SK-N-SH (cell line): ENCODE measurements at regions not wholly inside any gene's neighbourhood (a gene's known extent, or its start where the extent isn't known, plus 50 kb on each side); places are given as distances from the start of the nearest gene placed in this dataset.

Experiments
- CTCF ChIA-PET: fragments of 300-600, 350-600 bp; formaldehyde crosslinking; extraction: SDS; loops from one replicate; lab custom pipeline; 2021; lab: Yijun Ruan, JAX
- POLR2A ChIA-PET: fragments of 350-600 bp; sonication (Branson Sonifier 250); formaldehyde crosslinking; extraction: SDS; loops from one replicate; lab custom pipeline; 2020; ENCODE audit warnings: antibody characterized with exemption, inconsistent platforms; lab: Yijun Ruan, JAX
- DNase-seq: peaks from one replicate; pipeline ENCODE4 v3.0.0; 2012
- H2AFZ ChIP-seq: fragments of 200-600 bp; sonication (generic); 2 replicates; pipeline ENCODE4 v1.8.1; 2016; ENCODE audit warnings: antibody characterized with exemption, mild to moderate bottlenecking, low read depth
- H3F3A ChIP-seq: fragments of 200-600 bp; sonication (generic); replicated peaks from 2 replicates; pipeline ENCODE3; 2016; ENCODE audit warnings: antibody characterized with exemption, mild to moderate bottlenecking; ENCODE audit not compliant: insufficient read depth
- H3K27ac ChIP-seq, 2 experiments: fragments of 200-500 bp in 1 of 2; fragments of 200-600 bp in 1 of 2; sonication (Bioruptor generic) in 1 of 2; sonication (generic), shearing (Covaris generic) in 1 of 2; 2 replicates each; pipeline versions ENCODE4 v1.5.1 to v1.6.1; 2014 to 2016; ENCODE audit warnings: low read depth in 2 of 2, inconsistent platforms in 1 of 2, low read length in 1 of 2, mild to moderate bottlenecking in 1 of 2, mixed read lengths in 1 of 2
- H3K27me3 ChIP-seq: fragments of 200-600 bp; sonication (generic), shearing (Covaris generic); 2 replicates; pipeline ENCODE4 v1.6.1; 2016; ENCODE audit warnings: mixed run types; ENCODE audit not compliant: insufficient read depth
- H3K36me3 ChIP-seq, 2 experiments: fragments of 200-500 bp in 1 of 2; fragments of 200-600 bp in 1 of 2; sonication (Bioruptor generic) in 1 of 2; sonication (generic) in 1 of 2; replicated peaks in 1 of 2; 2 replicates each; pipeline versions ENCODE3 to v1.5.1; 2014 to 2016; ENCODE audit warnings: low read length in 1 of 2, mild to moderate bottlenecking in 1 of 2; ENCODE audit not compliant: insufficient read depth in 2 of 2, control insufficient read depth in 1 of 2
- H3K4me1 ChIP-seq, 2 experiments: fragments of 200-500 bp in 1 of 2; fragments of 200-600 bp in 1 of 2; sonication (Bioruptor generic) in 1 of 2; sonication (generic), shearing (Covaris generic) in 1 of 2; 2 replicates each; pipeline versions ENCODE4 v1.5.1 to v1.6.1; 2014 to 2016; ENCODE audit warnings: low read depth in 1 of 2, low read length in 1 of 2, mixed run types in 1 of 2; ENCODE audit not compliant: insufficient read depth in 2 of 2, control insufficient read depth in 1 of 2
- H3K4me2 ChIP-seq: fragments of 200-600 bp; sonication (generic), shearing (Covaris generic); 2 replicates; pipeline ENCODE4 v1.6.1; 2017; ENCODE audit warnings: mixed run types
- H3K4me3 ChIP-seq, 2 experiments: fragments of 200-500 bp in 1 of 2; fragments of 200-600 bp in 1 of 2; sonication (Bioruptor generic) in 1 of 2; sonication (generic), shearing (Covaris generic) in 1 of 2; 2 replicates each; pipeline versions ENCODE4 v1.5.1 to v1.8.1; 2014 to 2016; ENCODE audit warnings: low read depth in 2 of 2, inconsistent platforms in 1 of 2, low read length in 1 of 2, mild to moderate bottlenecking in 1 of 2, mixed read lengths in 1 of 2, moderate library complexity in 1 of 2
- H3K79me2 ChIP-seq: fragments of 200-600 bp; sonication (generic); 2 replicates; pipeline ENCODE4 v1.8.1; 2017; ENCODE audit warnings: mild to moderate bottlenecking; ENCODE audit not compliant: insufficient read depth
- H3K9ac ChIP-seq: fragments of 200-600 bp; sonication (generic); 2 replicates; pipeline ENCODE4 v1.6.1; 2017; ENCODE audit warnings: mixed run types
- H3K9me2 ChIP-seq: fragments of 200-600 bp; sonication (generic); 2 replicates; pipeline ENCODE4 v1.6.1; 2017; ENCODE audit warnings: mixed run types
- H3K9me3 ChIP-seq: fragments of 200-600 bp; sonication (generic); 2 replicates; pipeline ENCODE4 v1.6.1; 2017; ENCODE audit warnings: mixed run types, mild to moderate bottlenecking, moderate library complexity
- H4K20me1 ChIP-seq: fragments of 200-600 bp; sonication (generic); 2 replicates; pipeline ENCODE4 v1.6.1; 2017; ENCODE audit warnings: mild to moderate bottlenecking, mixed run types; ENCODE audit not compliant: insufficient read depth
- ELF1 ChIP-seq: IDR thresholded peaks from 2 replicates; pipeline ENCODE4 v1.4.0; 2012
- EP300 ChIP-seq, 2 experiments: IDR thresholded peaks; 2 replicates each; pipeline versions ENCODE4 v1.4.0 to v1.6.1; 2012; ENCODE audit warnings: borderline replicate concordance in 1 of 2, low read depth in 1 of 2, low read length in 1 of 2
- FOSL2 ChIP-seq: IDR thresholded peaks from 2 replicates; pipeline ENCODE4 v1.4.0; 2012; ENCODE audit warnings: low read depth, mild to moderate bottlenecking, moderate library complexity, borderline replicate concordance
- FOXM1 ChIP-seq: IDR thresholded peaks from 2 replicates; pipeline ENCODE4 v1.4.0; 2012; ENCODE audit warnings: low read depth, mild to moderate bottlenecking
- GABPA ChIP-seq: IDR thresholded peaks from 2 replicates; pipeline ENCODE4 v1.4.0; 2012; ENCODE audit warnings: low read depth, mild to moderate bottlenecking
- GATA2 ChIP-seq: sonication (generic); formaldehyde crosslinking; IDR thresholded peaks from 2 replicates; pipeline ENCODE4 v1.5.0; 2020; ENCODE audit warnings: mild to moderate bottlenecking, missing genetic modification reagents
- IRF3 ChIP-seq: fragments of 150-350 bp; IDR thresholded peaks from 2 replicates; pipeline ENCODE4 v1.6.1; 2016; ENCODE audit warnings: mild to moderate bottlenecking, low read depth, low read length
- JUND ChIP-seq: IDR thresholded peaks from 2 replicates; pipeline ENCODE4 v1.4.0; 2012
- POLR2AphosphoS5 ChIP-seq: IDR thresholded peaks from 2 replicates; pipeline ENCODE4 v1.6.1; 2012; ENCODE audit warnings: low read depth, low read length
- RAD21 ChIP-seq: IDR thresholded peaks from 2 replicates; pipeline ENCODE4 v1.6.1; 2012; ENCODE audit warnings: mild to moderate bottlenecking, low read length
- RCOR1 ChIP-seq: fragments of 150-350 bp; IDR thresholded peaks from 2 replicates; pipeline ENCODE4 v1.6.1; 2017; ENCODE audit warnings: antibody characterized with exemption, low read length
- RFX5 ChIP-seq: IDR thresholded peaks from 2 replicates; pipeline ENCODE4 v1.6.1; 2012; ENCODE audit warnings: mild to moderate bottlenecking, improper control_type of control experiment, low read length
- RXRA ChIP-seq: IDR thresholded peaks from 2 replicates; pipeline ENCODE4 v1.4.0; 2012; ENCODE audit warnings: low read depth, mild to moderate bottlenecking, borderline replicate concordance
- SMC3 ChIP-seq: IDR thresholded peaks from 2 replicates; pipeline ENCODE4 v1.6.1; 2012; ENCODE audit warnings: low read depth, low read length, improper control_type of control experiment
- TCF12 ChIP-seq: IDR thresholded peaks from 2 replicates; pipeline ENCODE4 v1.4.0; 2012
- TEAD4 ChIP-seq: IDR thresholded peaks from 2 replicates; pipeline ENCODE4 v1.4.0; 2012; ENCODE audit warnings: mild to moderate bottlenecking, borderline replicate concordance; ENCODE audit not compliant: insufficient read depth
- USF1 ChIP-seq: IDR thresholded peaks from 2 replicates; pipeline ENCODE4 v1.4.0; 2012; ENCODE audit warnings: low read depth, borderline replicate concordance
- WGBS: methylation state at CpG from one replicate; pipeline ENCODE4 v1.1.6; 2017; ENCODE audit warnings: low lambda C conversion rate; 5-methylcytosine and 5-hydroxymethylcytosine counted together
- TF ChIP-seq, protein P1 (sequence below): IDR thresholded peaks from 2 replicates; pipeline ENCODE4 v1.4.0; 2012; ENCODE audit warnings: low read depth

- H2AFZ ChIP-seq: no peak overlapping the region
- 0 out of 4 replicates have a peak, but pooled peaks cover 0 to 7% of the 10 kb centered on the region in 2 experiments for H3K4me1 ChIP-seq
- no peaks in the 10 kb centered on the region for H3K9me2 ChIP-seq
- H4K20me1 ChIP-seq: no peaks in the 10 kb centered on the region
- ChIA-PET CTCF (no interaction called here), POLR2A (no interaction called here)
- H3K27ac ChIP-seq: peak overlapping the region in 1 of 2 experiments; percentile 53; a peak in 2 of 4 replicates
- no peak overlapping the region for H3K4me3 ChIP-seq
- no peaks in the 10 kb centered on the region for H3F3A ChIP-seq
- TF ChIP-seq TEAD4: no peak
- TF ChIP-seq RCOR1: no peak
- peak in 1 of 2 experiments; percentile 28; a peak in 1 of 4 replicates for TF ChIP-seq EP300 (IDR thresholded peaks at IDR 0.05; ENCODE audit: borderline replicate concordance in 1 of 2, low read depth in 1 of 2, low read length in 1 of 2)
- TF ChIP-seq, protein P1, sequence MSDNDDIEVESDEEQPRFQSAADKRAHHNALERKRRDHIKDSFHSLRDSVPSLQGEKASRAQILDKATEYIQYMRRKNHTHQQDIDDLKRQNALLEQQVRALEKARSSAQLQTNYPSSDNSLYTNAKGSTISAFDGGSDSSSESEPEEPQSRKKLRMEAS: peak; percentile 75
- TF ChIP-seq FOXM1: no peak
- TF ChIP-seq IRF3: no peak
- no peak for TF ChIP-seq RFX5
- TF ChIP-seq FOSL2: peak; percentile 76; the same call in 1 of the 2 replicates
- TF ChIP-seq RXRA: peak; percentile 64; the same call in 1 of the 2 replicates
- peak; percentile 81 for TF ChIP-seq USF1
- TF ChIP-seq TCF12: peak; percentile 30; the same call in 1 of the 2 replicates
- peak; percentile 53 for TF ChIP-seq JUND
- DNase-seq: no peak
- no peaks in the 10 kb centered on the region for H3K79me2 ChIP-seq
- H3K27me3 ChIP-seq: no peaks in the 10 kb centered on the region
- 63% methylated on average over 3 of the region's 3 CpGs for WGBS
- H3K4me2 ChIP-seq: no peak overlapping the region
- no peak overlapping the region for H3K9ac ChIP-seq
- no peaks in the 10 kb centered on the region for H3K36me3 ChIP-seq
- H3K9me3 ChIP-seq: no peaks in the 10 kb centered on the region
Measured at GRCh38 chr12:25615119-25615518, 62.0 kb upstream of the LMNTD1 start.

DNA sequence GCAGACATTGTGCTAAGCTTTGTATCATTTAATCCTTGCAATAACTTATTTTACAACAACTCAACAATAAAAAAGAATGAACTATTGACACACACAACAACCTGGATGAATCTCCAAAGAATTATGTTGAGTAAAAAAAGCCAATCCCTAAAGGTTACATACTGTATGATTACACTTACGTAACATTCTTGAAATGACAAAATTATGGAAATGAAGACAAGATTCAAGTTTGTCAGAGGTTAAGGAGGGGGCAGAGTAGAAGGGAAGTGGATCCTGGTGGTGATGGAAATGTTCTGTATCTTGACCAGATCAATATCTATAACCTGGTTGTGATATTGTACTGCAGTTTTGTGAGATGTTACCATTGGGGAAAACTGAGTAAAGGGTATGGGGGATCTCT lies 63.2 kb upstream of the LMNTD1 start:
- TF ChIP-seq SMC3 (no peak), ELF1 (no peak), POLR2AphosphoS5 (no peak), RAD21 (no peak), GATA2 (CRISPR knock-in tag) (no peak), GABPA (no peak), RCOR1 (no peak)
- TF ChIP-seq, all 33 proteins: peak for 0
- Histone ChIP-seq H3K36me3 (no peaks in the 10 kb centered on the region), H3K27me3 (no peaks in the 10 kb centered on the region), H2AFZ (no peak overlapping the region), H3K9me2 (no peaks in the 10 kb centered on the region), H3K79me2 (no peaks in the 10 kb centered on the region), H3K4me2 (no peak overlapping the region), H3K4me3 (no peak overlapping the region), H3F3A (no peaks in the 10 kb centered on the region), H3K9me3 (no peaks in the 10 kb centered on the region), H3K4me1 (0 out of 4 replicates have a peak, but pooled peaks cover 0 to 7% of the 10 kb centered on the region in 2 experiments), H3K27ac (no peak overlapping the region), H4K20me1 (no peaks in the 10 kb centered on the region), H3K9ac (no peak overlapping the region)
- 89% methylated on average over 1 of the region's 1 CpG for WGBS
- DNase-seq: no peak
- ChIA-PET POLR2A (no interaction called here), CTCF (no interaction called here)
